HG03575 (cell line): ENCODE measurements at regions not wholly inside any gene's neighbourhood (a gene's known extent, or its start where the extent isn't known, plus 50 kb on each side); places are given as distances from the start of the nearest gene placed in this dataset.
"Not testable (repeated sequence)": the region's sequence is repeated elsewhere in the genome, so short reads cannot be mapped to it uniquely, and the experiment has no call there.

Experiments
- ATAC-seq: cut with Tn5 transposase; IDR thresholded peaks from one replicate; pipeline ENCODE4 v1.9.1; 2021; ENCODE audit not compliant: unreplicated experiment, insufficient number of reproducible peaks, low FRiP score; ENCODE audit errors: extremely low read depth

DNA sequence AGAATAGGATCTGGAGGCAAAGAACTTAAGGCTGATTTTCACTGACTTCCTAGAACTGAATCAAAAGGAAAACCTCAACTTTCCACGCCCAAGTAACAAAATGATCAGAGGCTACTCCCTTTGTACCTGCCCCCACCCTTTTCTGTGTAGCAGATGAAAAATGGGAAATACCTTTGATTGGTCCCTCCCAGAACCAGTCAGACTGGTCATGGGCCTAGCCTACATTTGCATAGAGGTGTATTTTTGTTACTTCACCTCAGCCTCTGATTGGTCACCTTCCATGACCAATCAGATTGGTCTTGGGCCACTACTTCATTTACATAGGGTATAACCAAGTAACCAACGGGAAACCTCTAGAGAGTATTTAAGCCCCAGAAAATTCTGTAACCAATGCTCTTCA, 1553.5 kb upstream of the C9orf72 start:
- ATAC-seq, result no peak

DNA sequence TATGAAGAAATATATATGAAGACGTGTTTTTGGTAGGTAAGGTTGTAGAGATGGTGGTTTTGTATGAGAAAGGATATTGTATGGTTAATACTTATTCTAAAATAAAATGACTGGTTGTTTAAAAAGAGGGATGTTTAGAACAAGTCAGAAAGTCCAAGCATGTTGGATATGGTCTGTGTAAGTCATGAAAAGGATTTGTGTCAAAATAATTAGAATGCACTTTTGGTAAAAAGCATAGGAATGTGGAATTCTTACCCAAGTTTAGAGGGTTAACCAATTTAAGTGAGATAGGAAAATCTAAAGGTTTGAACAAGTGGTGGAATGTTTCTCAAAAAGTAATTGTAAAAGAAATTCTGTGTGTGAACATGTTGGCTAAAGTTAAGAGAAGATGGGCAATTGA, 1556.5 kb upstream of the C9orf72 start:
- no peak for ATAC-seq

DNA sequence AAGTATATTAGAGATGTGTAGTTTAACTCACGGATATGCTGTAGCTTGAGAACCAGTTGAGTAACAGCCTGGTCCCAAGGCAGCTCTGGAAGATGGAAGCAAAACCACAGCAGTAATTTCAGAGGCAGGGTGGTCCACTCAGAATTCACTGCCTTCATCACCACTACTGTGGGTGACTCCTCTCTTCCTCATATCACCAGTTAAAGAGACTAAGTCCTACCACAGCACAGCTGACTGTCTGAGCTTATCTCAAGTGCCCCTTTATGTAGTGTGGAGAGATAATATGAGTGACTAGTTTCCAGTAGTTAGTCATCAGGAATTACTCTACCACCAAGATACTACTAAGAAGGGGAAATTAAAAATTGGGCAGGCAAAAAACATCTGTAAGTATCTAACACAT, 1571.2 kb upstream of the C9orf72 start:
- no peak for ATAC-seq

DNA sequence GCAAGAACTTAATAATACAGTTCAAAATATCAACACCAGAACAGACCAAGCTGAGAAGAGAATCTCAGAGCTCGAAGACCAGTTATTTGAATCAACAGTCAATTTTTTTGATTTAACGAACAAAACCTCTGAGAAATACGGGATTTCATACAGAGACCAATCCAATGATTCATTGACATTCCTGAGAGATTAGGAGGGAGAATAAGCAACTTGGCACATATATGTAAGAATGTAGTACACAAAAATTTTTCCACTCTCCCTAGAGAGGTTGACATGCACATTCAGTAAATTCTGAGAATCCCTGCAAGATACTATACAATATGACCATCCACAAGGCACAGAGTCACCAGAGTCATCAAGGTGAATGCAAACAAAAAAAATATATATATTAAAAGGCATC, 1577.3 kb upstream of the C9orf72 start:
- ATAC-seq, result no peak

DNA sequence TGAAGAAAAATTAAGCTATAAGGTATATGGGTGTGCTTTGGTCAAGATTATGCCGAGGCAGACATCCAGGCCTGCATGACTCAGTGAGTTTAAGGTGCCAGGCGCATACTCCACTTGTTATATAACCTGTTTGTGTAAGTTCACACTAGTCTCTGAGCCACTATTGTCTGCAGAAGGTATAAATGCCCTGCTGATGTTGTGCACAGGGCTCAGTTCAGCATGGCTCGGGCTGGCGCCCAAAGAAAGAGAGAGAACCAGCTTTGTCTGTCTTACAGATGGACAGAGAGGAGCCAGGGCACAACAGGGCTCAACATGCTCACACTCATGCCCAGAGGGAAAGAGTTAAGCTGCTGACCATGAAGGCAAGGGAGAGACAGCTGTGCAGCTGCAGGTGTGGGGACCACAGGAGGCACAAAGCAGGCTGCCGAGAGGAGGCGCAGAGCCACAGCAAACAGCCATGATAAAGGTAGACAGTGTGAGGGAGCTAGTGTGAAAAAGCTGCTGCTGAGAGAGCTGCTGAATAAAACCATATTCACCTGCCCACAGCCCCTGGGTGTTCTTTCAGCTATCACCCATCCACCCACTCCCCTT, 1587.6 kb upstream of the C9orf72 start:
- no peak for ATAC-seq

DNA sequence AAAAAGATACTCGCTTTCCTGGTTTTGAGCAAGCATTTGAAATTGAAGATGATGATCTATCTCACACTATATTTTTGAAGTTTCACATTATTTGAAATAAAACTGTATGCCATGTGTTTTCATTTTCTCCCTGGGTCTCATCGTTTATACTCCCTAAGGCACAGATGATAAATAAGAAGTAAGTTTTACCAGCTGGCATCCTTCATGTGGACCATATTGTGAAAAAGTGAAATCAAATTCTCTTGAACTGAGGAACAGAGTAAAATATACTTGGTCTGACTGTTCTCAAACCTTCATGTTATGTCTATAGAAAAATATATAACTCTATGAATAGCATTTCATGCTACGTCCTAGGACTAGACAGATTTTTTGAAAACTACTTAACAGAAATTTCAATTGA, 1600.9 kb upstream of the C9orf72 start:
- ATAC-seq, result no peak

DNA sequence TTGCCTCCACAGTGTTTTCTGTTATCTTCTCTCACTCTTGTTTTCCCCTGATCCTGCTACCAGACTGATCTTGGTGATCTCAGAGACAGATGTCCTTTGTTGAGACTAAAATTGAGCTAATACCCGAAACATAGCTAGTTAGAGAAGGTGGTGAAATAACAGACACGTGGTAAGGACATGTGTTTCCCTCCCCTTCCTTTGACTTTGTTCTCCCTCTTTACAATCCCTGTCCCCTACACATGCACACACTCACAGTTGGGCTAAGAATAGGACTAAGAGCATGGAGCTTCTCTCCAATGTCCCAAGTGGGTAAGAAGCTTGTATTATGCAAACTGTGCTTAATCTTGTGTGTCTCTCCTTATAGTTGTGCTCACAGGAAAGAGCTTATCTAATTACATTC, 1603.0 kb upstream of the C9orf72 start:
- ATAC-seq, result no peak

DNA sequence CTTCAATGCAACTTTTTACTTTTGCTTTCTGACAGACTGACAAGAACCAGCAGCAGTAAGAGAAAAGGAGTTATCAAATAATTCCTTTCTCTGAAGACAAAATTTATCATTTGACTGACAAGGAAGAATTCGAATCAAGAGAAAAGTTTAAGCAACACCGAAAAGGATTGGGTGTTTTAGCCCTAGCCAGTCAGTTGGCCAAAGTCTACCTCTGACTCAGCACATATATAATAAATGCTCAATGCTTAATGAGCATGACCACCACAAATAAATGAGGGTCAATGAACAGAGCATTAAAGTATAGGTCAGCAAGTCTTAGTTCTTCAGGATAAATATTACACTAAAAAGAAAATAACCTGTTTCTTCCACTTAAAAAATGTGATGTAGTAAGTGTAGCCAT, 1603.5 kb upstream of the C9orf72 start:
- no peak for ATAC-seq

DNA sequence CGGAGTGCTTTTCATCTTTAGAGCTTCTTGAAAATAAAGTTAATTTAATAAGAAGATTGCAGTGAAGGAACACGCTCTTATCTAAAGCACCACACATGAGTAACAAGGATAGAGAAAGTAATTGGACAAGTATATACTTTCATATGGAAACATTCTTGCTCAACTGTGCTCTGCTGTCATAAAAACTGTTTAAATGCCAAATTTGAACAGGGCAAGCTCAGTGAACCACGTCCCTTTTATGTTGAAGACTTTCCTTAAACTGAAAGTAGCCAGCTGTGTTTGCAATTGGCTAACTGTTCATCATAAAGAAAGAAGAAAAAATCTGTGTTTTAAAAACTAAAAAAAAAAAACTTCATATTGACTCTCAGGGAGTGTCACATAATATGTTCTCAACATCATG, 1610.7 kb upstream of the C9orf72 start:
- no peak for ATAC-seq

DNA sequence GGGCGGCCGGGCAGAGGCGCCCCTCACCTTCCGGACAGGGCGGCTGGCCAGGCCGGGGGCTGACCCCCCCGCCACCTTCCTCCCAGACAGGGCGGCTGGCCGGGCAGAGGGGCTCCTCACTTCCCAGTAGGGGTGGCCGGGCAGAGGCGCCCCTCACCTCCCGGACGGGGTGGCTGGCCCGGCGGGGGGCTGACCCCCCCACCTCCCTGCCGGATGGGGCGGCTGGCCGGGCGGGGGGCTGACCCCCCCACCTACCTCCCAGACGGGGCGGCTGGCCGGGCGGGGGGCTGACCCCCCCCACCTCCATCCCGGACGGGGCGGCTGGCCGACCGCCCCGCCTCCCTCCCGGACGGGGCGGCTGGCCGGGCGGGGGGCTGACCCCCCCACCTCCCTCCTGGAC, 1615.5 kb upstream of the C9orf72 start:
- not testable (repeated sequence) for ATAC-seq

DNA sequence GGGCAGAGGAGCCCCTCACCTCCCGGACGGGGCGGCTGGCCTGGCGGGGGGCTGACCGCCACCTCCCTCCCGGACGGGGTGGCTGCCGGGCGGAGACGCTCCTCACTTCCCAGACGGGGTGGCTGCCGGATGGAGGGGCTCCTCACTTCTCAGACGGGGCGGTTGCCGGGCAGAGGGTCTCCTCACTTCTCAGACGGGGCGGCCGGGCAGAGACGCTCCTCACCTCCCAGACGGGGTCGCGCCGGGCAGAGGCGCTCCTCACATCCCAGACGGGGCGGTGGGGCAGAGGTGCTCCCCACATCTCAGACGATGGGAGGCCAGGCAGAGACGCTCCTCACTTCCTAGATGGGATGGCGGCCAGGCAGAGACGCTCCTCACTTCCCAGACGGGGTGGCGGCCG, 1615.9 kb upstream of the C9orf72 start:
- not testable (repeated sequence) for ATAC-seq

DNA sequence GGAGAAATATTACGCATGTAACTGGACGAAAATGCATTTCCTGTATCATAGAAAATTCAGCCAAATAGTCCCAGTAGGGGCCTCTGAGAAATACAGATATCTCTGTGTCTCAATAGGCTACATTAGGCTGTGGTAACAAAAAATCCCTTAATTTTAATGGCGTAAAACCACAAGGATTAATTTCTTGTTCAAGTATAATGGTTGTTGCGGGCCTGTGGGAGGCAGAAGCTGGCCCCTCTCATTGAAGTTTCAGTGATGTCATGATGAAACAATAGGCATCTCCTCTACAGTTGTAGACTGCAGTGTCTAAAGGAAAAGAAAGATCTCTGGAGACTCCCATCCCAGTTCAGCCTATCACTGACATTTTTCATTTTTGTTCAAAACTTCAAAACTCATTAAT, 1625.6 kb upstream of the C9orf72 start:
- ATAC-seq, result no peak

DNA sequence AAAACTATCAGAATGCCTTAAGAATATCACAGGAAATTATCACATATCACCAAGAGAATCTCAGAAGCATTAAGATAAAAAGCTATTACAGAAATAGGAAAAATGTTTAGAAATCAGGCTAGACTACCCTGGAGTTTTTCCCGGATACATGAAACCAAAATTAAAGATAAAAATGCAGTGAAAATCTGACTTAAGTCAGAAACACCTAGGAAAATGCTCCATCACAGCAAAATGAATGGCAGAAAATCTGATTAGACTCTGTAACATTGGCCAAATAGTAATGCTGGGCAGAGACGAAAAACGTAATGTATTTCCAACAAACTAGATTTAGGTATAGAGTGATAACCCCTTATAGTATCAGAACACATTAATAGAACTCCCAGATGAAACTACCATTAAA, 1626.7 kb upstream of the C9orf72 start:
- no peak for ATAC-seq

DNA sequence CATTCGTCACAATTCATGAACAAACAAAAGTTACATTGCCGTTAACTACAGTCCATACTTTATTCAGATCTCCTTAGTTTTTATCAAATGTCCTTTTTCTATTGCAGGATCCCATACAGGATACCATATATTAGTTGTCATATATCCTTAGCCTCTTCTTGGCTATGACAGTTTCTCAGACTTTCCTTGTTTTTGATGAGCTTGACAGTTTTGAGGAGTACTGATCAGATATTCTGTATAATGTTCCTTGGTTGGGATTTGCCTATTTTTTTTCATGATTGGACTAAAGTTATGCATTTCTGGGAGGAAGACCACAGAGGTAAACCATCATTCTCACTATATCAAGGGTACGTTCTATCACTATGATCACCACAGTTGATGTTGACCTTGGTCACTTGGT, 1627.4 kb upstream of the C9orf72 start:
- no peak for ATAC-seq

DNA sequence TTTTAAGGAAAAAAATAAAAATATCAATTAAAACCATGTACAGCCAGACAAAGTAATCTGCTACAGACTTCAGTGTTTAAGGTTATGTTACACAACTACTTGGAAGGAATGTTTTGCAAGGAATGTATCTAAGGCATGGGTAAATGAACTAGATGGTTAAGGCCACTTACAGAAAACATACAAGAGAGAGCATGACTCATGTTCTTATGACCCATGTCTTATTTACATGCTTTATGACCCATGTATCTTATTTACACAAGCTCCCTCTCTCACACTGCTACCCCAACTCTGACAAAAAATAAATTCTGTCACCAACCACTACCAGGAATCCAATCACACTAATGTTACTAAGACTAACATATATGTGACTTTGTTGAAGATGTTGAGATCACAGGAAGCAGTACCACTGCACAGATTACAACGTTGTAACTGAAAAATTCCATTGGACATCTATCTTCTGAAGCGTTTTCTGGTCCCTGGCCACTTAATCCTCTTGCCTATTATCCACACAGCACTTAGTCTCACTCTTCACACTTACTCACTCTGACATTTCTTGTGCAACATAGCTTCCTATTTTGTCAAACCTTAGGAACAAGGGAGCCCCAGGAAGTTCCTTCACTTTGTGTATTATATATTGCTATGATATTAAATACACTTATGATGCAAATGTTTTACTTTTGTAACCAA, 1630.1 kb upstream of the C9orf72 start:
- no peak for ATAC-seq

DNA sequence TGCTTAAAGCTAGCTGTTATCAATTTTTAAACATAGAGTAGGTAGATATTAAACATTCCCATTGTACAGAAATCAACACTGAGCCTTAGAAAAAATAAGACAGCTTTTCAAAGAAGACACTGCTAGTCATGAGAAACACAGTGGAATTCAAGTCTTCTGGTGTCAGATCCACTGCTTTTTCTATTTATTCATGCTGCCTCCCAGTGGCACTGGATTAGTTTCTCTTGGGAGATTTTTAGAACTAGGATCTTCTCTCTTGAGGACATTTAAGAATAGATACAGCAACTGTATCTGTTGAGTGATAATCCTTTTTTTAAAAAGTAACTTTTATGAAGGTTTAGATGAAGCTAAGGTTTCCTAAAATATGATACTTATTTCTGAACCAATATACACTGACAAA, 1635.4 kb upstream of the C9orf72 start:
- no peak for ATAC-seq

DNA sequence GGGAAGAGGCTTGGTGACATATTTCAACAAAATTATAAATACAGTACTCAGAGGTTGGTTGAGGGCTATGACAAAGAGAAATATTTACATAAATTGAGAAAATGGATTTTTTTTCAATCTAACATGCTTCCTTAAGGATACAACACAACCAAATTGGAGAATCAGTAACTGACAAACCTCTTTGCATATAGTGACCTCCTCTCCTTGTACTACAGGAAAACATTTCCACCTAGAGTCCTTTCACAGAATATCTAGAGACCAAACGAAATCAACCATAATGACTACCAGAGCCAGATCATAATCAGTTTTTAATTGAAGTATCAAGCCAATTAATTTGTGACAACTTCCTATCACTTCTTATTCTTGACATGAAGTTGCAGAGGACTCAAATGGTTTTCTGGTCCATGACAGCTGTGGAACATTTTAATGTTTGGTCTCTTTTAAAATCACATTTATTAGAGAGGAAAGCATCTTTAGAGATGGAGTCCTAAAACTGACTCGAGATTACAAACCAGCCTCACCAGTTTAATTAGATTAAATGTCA, 1636.5 kb upstream of the C9orf72 start:
- no peak for ATAC-seq

DNA sequence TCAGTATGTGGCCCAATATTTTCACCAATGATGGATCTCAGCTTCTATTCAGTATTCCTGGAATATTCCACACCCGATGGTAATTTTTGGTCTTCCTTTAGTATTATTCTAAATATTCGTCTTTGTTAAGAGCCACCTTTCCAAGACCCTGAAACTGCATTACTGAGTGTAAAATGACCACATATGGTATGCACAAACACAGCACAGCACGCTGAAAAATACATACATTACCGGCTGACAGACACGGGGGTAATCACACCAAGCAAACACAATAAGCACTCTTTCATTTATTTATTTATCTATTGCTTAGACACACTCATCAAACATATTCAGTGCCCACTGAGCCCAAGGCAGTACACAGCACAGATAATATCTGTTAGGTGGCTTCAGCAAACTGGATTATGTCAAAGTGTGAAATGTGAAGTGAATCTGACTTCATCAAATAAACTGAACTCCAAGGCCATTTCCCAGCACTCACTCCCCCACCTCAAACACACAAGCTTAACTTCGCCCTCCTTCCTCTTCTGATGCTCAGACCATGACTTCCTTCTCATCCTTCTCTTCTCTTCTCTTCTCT, 1637.8 kb upstream of the C9orf72 start:
- no peak for ATAC-seq

DNA sequence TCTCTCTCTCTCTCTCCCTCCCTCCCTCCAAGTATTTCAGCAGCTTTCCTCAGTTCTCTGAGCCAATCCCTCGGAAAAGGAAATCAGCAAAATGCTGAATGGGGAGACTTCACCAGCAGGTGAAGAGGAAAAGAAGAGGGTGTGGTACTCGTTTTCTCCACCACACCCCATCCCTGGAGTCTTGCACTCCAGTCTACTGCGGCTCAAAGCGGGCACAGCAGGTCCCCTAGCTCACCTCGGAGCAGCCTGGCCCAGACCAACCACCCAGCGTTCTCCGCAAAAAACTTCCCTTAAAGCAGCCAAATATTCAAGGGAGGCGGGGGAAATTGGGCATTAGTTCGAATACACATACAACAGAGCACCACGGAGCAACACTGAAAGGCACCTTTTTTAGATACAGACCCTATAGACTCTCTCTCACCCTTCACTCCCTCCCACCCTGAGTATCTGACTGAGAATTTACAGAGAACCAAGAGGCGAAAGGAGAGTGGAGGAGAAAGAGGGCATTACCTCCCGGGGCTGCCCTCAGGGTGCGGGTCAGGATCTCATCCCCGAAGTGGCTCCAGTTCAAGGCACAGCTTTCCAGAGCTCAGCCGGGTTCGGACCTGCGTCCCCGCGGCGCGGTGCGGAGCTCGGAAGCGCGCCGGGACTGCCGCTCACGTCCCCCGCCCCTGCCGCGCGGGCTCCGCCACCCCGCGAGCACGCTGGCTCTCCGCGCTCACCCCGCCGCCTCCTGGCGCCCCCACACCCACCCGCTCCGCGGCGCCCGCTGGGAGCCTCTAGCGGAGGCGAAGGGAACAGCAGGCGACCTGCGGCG, 1638.5 kb upstream of the C9orf72 start:
- no peak for ATAC-seq
